GM19193 (cell line): ENCODE measurements at regions not wholly inside any gene's neighbourhood (a gene's known extent, or its start where the extent isn't known, plus 50 kb on each side); places are given as distances from the start of the nearest gene placed in this dataset.

ENCODE experiments used
- POLR2A ChIP-seq: IDR thresholded peaks from 4 replicates; pipeline ENCODE4 v1.6.1; 2011; ENCODE audit not compliant: insufficient read depth, insufficient read length; ENCODE audit errors: extremely low read depth

DNA sequence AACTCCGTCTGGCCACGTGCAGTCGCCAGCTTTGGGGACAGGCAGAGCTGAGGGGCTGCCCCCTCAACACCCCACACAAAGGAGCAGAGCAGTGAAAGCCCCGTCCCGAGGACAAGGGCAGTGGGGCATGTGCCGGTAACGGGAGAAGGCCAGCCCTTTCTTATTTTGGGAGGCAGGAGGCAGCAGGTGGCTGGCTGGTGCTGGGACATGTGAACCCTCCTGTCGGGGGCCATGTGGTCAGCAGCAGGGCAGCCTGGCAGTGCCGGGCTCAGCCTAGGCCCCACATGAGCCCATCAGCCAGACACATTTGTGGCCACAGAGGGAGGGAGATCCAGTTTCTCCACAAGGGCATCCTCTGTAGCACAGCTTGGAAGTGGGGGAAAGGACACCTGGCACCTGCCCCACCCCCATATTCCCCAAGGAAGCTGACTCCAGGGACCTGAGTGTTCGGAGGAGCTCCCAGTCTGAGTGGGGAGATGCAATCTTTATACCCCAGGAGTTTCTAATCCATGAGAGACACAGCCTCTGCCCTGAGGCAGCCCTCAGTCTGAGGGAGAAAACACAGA is 137.6 kb downstream of the MRPL14 start:
- TF ChIP-seq POLR2A = no peak

DNA sequence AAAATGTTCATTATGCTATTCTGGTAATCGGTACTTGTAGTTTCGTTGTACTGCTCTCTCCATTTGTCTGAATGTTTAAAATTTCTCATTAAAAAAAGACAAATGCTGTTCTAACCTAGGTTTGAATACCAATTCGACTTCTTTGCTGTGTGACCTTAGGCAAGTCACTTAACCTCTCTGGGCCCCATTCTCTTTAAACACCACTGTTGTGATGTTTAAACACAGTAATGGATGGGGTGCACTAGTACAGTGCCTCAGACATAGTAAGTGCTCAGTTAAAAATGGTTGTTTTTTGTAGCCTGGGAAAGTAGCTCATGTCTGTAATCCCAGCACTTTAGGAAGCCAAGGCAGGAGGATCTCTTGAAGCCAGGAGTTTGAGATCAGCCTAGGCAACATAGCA is 138.5 kb downstream of the MRPL14 start:
- no peak for TF ChIP-seq POLR2A

DNA sequence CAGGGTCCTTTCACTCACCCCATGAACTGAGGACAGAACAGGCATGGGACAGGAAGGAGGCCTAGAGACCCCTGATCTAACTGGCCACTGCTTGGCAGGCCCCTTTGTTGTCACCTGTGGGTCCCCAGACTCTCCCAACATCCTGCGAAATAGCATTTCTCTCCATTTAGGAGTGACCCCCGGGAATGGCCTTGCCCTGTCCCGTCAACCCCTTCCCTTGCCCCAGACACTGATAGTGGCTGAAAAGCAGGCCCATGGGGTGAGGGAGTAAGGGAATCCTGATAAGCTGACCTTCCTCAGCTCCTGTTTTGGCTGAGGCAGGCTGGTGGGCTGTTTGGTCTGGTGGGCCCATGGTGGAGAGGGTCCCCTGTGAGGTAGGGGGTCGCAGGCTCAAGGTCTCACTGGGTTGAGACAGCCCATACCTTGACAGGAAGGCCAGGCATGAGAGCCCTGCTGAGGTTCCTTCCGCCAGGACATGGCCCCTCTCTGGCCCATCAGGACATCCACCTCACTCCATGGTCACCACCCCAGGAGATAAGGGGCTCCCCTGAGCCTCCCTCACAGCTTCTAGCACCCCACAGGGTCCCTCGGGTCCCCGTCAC is 139.3 kb downstream of the MRPL14 start:
- TF ChIP-seq POLR2A = no peak

DNA sequence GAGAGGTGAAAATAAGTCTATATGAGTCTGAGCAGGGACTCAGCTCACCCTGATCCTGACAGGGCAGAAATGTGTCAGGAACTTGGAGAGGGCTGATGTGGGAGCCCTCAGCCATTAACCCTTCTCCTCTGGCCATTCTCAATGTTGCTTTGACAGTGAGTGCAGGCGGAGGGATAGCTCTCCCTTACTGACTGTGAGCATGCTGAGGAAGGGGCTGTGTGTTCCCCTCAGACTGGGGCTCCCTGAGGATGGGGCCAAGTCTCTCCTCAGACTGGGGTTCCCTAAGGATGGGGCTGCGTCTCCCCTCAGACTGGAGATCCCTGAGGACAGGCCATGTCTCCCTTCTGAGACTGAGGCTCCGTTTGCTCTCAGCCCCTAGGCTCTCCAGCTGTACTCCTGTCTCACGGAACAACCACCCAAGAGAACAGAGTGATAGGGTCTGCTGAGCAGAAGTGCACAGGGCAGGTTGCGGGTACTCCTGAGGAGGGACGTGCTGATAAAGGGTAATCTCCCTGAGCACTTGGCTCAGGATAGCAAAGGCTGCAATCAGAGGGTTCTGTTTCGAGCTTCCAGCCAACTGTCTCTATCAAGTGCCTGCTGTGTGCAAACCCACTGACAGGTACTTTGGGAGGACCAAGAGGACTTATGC is 141.0 kb downstream of the MRPL14 start:
- no peak for TF ChIP-seq POLR2A

DNA sequence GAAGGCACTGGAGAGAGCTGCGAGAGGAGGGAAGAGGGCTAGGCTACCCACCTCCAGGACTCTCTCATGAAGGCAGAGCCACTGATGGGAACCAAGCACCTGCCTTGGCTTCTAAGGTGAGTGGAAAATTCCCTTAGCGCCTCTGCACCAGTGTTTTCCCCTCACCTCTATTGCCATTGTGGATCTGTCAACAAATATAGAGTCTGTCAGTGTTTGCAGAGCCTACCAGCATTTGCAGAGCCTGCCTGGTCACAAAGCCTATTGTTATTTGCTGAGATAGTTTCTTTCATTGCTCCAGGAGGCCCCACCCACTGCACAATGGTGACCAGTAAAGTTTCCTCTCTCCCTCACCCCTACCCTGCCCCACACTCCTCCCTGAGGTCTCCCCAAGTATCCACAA is 141.9 kb downstream of the MRPL14 start:
- TF ChIP-seq POLR2A = no peak

DNA sequence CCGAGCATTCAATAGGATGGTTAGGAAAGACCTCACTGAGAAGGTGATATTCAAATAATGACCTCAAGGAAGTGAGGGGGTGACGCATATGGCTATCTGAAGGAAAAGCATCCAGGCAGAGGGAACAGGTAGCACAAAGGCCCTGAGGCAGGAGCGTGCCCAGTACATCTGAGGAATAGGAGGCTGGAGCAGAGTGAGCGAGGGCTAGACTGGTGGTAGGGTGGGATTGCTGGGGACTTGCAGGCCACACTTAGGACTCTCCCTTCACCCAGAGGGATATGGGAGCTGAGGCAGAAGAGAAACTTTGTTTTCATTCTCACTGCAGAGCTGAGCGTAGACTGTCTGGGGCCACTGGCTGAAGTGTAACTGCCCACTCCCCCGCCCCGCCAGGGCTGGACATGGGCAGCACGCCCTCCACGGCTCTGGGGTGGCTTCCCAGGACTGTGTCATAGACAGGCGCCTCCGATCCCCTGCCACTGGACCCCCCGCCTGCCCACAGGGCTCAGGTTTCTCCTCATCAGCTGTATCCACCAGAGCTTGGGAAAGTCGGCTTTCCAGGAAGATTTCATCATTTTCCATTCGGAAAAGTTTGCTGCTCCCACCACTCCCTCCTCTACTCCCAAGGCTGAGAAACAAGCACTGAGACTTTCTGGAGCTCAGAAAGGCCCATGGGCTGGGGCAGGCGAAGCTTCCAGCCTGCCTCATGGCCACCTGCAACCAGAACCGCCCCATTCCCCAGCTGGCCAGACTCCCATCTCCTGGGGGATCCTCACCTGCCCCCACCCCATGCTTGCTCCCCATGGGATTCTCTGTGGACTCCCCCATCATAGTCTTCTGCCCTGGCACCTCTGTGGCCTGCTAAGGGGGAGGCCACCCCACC is 142.6 kb downstream of the MRPL14 start:
- no peak for TF ChIP-seq POLR2A

DNA sequence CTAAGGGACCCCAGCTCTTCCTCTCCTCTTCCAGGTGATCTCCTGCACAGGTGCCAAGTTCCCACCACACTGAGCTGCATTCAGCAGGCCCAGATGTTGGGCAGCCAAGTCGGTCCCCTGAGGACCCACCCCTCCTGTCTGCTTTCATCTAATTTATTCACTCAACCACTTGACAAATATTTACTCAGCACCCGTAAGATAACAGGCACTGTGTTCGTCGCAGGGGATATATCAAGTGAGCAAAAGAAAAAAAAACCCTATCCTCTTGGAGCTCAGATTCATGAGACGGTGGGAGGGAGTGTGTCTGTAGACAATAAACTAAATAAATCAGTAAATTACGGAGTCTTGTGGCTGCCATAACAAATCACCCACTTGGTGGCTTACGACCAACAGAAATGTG is 143.6 kb downstream of the MRPL14 start:
- TF ChIP-seq POLR2A = no peak

DNA sequence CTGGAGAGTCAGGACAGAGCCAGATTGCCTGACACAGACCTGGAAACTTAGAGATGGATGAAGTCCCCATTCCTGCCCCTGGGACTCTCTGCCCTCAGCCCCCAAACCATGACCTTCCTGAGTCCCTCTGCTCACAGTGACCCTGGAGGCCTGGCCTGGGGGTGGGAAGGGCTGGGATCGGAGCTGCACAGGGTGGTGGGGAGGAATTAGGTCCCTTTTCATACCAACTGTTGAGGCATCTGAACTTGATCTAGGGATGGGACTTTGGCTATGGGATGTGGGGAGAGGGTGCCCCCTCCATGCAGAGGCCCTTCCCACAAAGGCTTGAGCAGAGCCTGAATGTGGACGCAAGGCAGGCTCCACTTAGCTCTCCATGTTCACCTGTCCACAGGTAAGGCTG is 144.1 kb downstream of the MRPL14 start:
- TF ChIP-seq POLR2A = no peak

DNA sequence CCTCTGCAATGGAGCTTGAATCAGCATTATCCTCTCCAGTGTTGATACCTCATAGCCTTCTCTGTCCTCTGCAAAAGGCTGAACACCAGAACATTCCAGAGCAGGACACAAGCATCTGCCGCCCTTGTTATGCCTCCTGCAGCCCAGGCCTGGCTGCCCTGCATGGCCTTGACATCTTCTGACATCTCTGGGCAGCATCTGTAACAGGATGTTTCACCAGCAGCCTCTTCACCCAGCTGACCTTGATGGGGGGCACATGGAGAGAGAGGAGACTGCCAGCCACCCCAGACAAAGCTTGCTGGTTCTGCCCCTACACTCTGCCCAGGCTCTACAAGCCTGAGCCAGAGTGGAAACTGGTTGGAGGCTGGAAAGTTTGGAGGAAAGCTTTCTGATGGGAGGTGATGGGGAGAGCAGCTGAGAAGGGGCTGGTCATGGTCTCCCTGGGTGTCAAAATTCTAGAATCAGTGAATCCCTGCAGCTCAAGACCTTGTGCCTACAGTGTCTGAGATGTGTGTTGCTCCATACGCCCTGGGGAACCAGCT is 145.1 kb downstream of the MRPL14 start:
- TF ChIP-seq POLR2A = no peak

DNA sequence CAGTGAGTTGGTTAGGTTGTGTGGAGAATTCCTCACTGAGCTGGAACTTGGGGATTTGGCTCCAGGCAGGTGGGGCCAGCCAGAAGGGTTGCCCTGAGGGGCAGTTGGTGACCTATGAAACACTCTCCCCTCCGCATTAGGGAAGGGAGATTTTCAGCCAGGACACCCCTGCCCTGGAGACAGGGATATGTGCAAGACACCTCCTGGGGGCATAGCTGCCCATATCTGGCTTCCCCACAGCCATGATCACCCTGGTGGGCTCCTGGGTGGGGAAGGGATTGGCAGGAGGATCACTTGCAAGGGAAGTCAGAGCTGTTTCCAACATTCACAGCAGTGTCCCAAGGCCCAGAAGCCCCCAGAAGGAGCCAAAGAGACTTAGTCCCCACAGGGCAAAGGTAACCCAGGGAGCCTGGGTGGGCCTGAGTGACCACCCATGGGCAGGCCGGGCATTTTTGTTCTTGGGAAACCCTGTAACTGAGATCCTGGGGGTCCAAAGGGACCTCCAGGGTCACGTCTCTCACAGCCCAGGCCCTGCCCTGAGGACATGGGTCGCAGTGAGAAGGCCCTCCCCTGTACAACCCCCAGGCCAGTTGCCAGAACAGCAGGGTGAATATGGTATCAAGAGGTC is 145.8 kb downstream of the MRPL14 start:
- no peak for TF ChIP-seq POLR2A

DNA sequence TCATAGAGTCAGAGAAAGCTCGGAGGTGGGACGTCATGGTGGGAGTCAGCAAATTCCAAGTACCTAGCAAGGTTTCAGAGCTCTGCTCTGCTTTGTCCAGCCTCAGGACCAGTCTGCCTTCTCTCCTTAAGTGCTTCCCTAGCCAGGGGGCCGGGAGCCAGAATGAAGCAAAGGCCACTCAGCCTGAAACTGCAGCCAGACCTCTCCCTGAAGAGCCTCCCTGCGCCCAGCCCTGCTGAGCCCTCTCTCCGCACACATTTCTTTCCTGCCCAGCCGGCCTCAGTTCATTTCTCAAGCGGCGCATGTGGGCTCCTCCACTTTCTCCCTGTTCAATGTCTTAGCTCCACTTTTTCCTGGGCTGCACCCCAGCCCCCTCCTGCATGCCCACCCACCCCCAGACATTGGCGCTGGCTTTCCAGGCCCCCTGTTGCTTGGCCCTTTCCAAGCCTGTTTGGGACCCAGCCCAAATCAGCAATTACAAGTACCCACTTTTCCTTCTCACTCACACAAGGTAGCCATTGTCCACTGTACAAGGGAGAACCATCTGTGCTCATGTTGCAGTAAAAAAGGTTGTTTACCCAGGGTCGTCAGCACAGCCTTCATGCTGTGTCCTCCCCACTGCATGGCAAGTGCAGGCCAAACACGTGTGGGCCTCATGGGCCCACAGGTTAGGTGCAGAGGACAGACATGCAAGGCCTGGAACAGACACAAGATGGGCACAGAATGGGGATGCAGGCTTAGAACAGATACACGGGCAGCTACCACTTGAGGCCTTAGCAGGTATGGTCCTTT is 147.1 kb downstream of the MRPL14 start:
- TF ChIP-seq POLR2A = no peak

DNA sequence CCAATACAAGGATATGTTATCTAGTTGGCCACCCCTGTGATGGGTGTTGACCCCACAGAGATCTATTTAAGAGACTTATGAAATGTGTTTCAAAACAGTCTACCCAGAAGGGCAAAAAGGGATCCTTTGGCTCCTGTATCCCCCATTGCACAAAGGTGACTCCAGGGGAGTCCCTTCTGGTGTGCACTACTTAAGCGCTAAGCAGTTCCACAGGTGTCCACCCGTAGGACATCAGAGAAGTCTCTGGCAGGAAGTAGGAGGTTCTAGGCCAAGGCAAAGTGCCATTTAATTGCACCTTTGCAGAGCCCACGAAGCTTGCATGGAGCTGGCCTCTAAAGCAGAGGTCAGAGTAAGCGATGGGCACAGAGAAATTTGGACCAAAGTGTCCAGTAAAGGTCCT is 147.7 kb downstream of the MRPL14 start:
- no peak for TF ChIP-seq POLR2A

DNA sequence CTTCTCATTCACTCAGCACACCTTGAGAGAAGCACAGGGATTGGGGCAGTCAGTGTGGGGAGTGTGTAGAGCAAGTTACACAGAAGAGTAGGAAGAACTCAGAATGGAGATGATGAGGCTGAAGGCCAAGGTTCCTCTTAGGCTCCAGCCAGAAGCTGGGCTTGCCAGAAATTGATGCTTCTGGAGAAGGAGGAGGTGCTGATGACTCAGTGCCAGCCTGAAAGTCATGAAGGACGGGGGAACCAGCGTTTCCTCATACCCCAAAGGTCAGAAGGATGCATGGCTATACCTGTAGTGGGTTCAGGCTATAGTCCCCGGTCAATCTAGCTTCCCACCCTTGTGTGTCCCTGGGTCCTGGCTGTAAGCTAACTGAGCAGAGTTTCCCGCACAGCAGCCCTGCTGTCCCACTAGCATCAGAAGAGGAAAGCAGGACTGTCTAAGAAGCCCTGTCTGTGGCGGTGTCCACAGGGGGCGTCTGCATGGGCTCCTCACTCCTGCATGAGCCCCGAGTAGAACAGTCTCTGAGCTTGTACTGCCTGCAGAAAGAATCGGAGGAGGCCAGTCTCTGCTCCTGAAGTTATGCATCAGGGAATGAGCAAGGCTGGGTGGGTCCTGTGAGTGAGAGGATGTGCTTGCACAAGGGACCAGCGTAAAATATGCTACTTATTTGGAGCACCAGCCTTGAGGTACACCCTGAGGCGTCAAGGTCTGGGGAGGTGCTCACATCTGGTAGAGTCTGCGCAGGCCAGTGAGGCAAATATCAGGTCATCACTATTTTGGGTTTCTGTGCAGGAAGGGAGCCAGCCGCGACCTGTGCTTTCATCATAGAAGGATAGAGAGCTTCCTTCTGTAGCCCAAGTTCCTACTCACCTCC is 148.5 kb downstream of the MRPL14 start:
- TF ChIP-seq POLR2A = no peak
